ENCODE measurements at regions not wholly inside any gene's neighbourhood (a gene's known extent, or its start where the extent isn't known, plus 50 kb on each side); places are given as distances from the start of the nearest gene placed in this dataset.
A peak's percentile ranks its signal among the peaks of the same experiment; 100 is the strongest.

DNA sequence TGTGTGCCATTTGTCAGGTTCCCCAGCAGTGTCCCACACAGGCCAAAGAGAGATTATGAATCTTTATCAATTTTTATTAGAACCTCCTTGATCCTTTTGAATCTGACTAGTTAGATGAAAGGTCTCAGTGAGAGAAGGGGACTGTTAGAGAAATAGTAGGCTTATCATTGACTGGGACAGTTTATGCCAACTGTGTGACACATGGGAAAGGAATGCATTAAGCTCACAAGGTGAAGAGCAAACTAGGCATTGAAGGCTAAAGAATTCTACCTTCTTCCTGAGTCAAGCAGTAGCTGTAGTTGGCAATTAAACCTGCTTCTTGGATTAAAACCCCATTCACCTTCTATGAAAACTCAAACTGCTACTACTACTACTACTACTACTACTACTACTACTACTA, 389.6 kb upstream of the CDH19 start:
- TF ChIP-seq, protein P1, sequence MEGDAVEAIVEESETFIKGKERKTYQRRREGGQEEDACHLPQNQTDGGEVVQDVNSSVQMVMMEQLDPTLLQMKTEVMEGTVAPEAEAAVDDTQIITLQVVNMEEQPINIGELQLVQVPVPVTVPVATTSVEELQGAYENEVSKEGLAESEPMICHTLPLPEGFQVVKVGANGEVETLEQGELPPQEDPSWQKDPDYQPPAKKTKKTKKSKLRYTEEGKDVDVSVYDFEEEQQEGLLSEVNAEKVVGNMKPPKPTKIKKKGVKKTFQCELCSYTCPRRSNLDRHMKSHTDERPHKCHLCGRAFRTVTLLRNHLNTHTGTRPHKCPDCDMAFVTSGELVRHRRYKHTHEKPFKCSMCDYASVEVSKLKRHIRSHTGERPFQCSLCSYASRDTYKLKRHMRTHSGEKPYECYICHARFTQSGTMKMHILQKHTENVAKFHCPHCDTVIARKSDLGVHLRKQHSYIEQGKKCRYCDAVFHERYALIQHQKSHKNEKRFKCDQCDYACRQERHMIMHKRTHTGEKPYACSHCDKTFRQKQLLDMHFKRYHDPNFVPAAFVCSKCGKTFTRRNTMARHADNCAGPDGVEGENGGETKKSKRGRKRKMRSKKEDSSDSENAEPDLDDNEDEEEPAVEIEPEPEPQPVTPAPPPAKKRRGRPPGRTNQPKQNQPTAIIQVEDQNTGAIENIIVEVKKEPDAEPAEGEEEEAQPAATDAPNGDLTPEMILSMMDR (conservative IDR thresholded peaks at IDR 0.05), result no peak
- Histone ChIP-seq H3K36me3 (ENCODE audit: control insufficient read depth, insufficient read depth, low read length) (no peaks in the 10 kb centered on the region), H3K27me3 (ENCODE audit: control insufficient read depth, insufficient read depth, low read length, poor library complexity, severe bottlenecking) (no peaks in the 10 kb centered on the region), H3K9ac (ENCODE audit: extremely low read depth, low read length, poor library complexity, severe bottlenecking) (no peak overlapping the region), H3K4me3 (ENCODE audit: low read length) (no peak overlapping the region), H3K4me1 (ENCODE audit: control insufficient read depth, insufficient read depth, low read length) (peaks cover 2% of the 10 kb centered on the region), H3K27ac (ENCODE audit: low read depth, low read length) (no peak overlapping the region), H3K9me3 (ENCODE audit: control insufficient read depth, low read length) (no peaks in the 10 kb centered on the region)
- DNase-seq, result no peak
- no peaks in the 10 kb centered on the region for H3K27me3 Mint-ChIP-seq (ENCODE audit: insufficient read depth)
- H3K27ac Mint-ChIP-seq, result peak overlapping the region; percentile 65
- H3K4me3 Mint-ChIP-seq, result no peak overlapping the region
- no peaks in the 10 kb centered on the region for H3K9me3 Mint-ChIP-seq
- peaks cover 10% of the 10 kb centered on the region for H3K4me1 Mint-ChIP-seq
- H3K36me3 Mint-ChIP-seq (ENCODE audit: low read depth), result no peaks in the 10 kb centered on the region

DNA sequence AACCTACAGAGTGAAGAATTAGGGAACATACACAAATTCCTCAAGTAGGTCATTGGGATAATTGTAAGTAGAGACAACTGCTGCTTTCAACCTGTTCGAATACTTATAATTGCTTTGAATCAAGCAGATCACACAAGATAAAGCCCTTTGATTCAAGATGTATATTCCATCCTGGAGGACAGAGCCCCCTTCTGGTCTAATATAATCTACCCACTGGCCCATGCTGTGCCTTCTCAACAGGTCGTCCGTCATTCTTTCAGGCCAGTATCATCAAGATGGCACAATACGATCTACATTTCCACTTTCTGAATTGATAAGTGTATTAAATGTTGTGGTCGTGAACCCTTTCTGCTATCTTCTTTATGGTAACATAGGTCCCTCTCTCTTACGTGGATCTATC, 387.0 kb upstream of the CDH19 start:
- Mint-ChIP-seq H3K4me3 (no peak overlapping the region), H3K4me1 (peaks cover 10% of the 10 kb centered on the region), H3K27ac (no peak overlapping the region), H3K9me3 (no peaks in the 10 kb centered on the region), H3K36me3 (ENCODE audit: low read depth) (no peaks in the 10 kb centered on the region), H3K27me3 (ENCODE audit: insufficient read depth) (no peaks in the 10 kb centered on the region)
- Histone ChIP-seq H3K27ac (ENCODE audit: low read depth, low read length) (no peak overlapping the region), H3K4me3 (ENCODE audit: low read length) (no peak overlapping the region), H3K4me1 (ENCODE audit: control insufficient read depth, insufficient read depth, low read length) (peaks cover 2% of the 10 kb centered on the region), H3K36me3 (ENCODE audit: control insufficient read depth, insufficient read depth, low read length) (no peaks in the 10 kb centered on the region), H3K9ac (ENCODE audit: extremely low read depth, low read length, poor library complexity, severe bottlenecking) (no peak overlapping the region), H3K9me3 (ENCODE audit: control insufficient read depth, low read length) (no peaks in the 10 kb centered on the region), H3K27me3 (ENCODE audit: control insufficient read depth, insufficient read depth, low read length, poor library complexity, severe bottlenecking) (no peaks in the 10 kb centered on the region)
- DNase-seq, result no peak
- TF ChIP-seq, protein P1 (conservative IDR thresholded peaks at IDR 0.05), result peak; percentile 61
- WGBS, 2 experiments (ENCODE audit: insufficient coverage in 1 of 2, insufficient read length in 1 of 2), result 88 to 89% methylated on average over 4 to 5 of the region's 6 CpGs

DNA sequence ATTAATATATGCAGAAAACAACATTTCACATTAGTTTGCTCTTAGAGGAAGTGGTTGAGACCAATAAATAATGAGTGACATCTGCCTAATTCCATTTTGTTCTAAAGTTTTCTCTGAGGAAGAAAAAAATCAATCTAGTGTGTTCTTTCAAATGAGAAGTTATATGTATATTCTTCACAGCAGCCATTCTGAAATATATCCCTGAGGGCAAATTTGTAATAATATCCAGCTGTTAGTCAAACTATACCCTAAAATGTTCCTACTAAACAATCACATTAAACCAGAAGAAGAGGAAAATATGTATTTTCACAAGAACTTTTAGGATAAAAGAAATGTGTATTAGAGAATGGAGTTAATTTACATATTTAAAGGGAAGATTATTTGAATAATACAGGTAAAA, 375.1 kb upstream of the CDH19 start:
- Mint-ChIP-seq H3K4me1 (peaks cover 8% of the 10 kb centered on the region), H3K27me3 (ENCODE audit: insufficient read depth) (peaks cover 3% of the 10 kb centered on the region), H3K4me3 (no peak overlapping the region), H3K27ac (no peak overlapping the region), H3K9me3 (peaks cover 2% of the 10 kb centered on the region), H3K36me3 (ENCODE audit: low read depth) (no peaks in the 10 kb centered on the region)
- H3K36me3 ChIP-seq (ENCODE audit: control insufficient read depth, insufficient read depth, low read length), result no peaks in the 10 kb centered on the region
- no peak overlapping the region for H3K27ac ChIP-seq (ENCODE audit: low read depth, low read length)
- H3K9ac ChIP-seq (ENCODE audit: extremely low read depth, low read length, poor library complexity, severe bottlenecking), result no peak overlapping the region
- TF ChIP-seq, protein P1 (conservative IDR thresholded peaks at IDR 0.05), result no peak
- no peaks in the 10 kb centered on the region for H3K27me3 ChIP-seq (ENCODE audit: control insufficient read depth, insufficient read depth, low read length, poor library complexity, severe bottlenecking)
- no peaks in the 10 kb centered on the region for H3K4me1 ChIP-seq (ENCODE audit: control insufficient read depth, insufficient read depth, low read length)
- H3K4me3 ChIP-seq (ENCODE audit: low read length), result no peak overlapping the region
- H3K9me3 ChIP-seq (ENCODE audit: control insufficient read depth, low read length), result peaks cover 2% of the 10 kb centered on the region
- DNase-seq, result no peak

Measured in endodermal cell (in vitro differentiated cells).